GM12878 (cell line): ENCODE measurements at regions not wholly inside any gene's neighbourhood (a gene's known extent, or its start where the extent isn't known, plus 50 kb on each side); places are given as distances from the start of the nearest gene placed in this dataset.

Experiments
- ATAC-seq: fragments of 200-7000 bp; cut with Tn5 transposase; 3 replicates; pipeline ENCODE4 v1.9.1; 2020; ENCODE audit warnings: mild to moderate bottlenecking, moderate library complexity
- BruUV-seq: library from RNA; stranded (reverse); fragments of 400-500 nt; replicated peaks from 2 replicates; lab custom pipeline; 2021; lab: Mats Ljungman, UMichigan
- CTCF ChIA-PET: fragments of 300-600 bp; sonication (Branson Sonifier 250); formaldehyde crosslinking; extraction: SDS; loops from one replicate; lab custom pipeline; 2021; ENCODE audit warnings: inconsistent platforms; lab: Yijun Ruan, JAX
- POLR2A ChIA-PET: fragments of 350-600 bp; formaldehyde crosslinking; extraction: SDS; loops from one replicate; lab custom pipeline; 2021; ENCODE audit warnings: inconsistent platforms; lab: Charles Lee
- RAD21 ChIA-PET: fragments of 300-600 bp; sonication (Branson Sonifier 250); formaldehyde crosslinking; loops from one replicate; lab custom pipeline; 2023; ENCODE audit warnings: antibody characterized with exemption; ENCODE audit not compliant: unreplicated experiment; lab: Charles Lee
- SMC1A ChIA-PET: fragments of 300-600 bp; sonication (Branson Sonifier 250); formaldehyde crosslinking; loops from one replicate; lab custom pipeline; 2023; ENCODE audit not compliant: unreplicated experiment, uncharacterized antibody; lab: Charles Lee
- DNase-seq: peaks from one replicate; pipeline ENCODE4 v3.0.0-alpha.2; 2011; ENCODE audit warnings: low read depth, low spot score
- FAIRE-seq: peaks from 3 replicates; lab custom pipeline; 2011; peaks lifted over from hg19 to GRCh38; lab: Jason Lieb, UNC
- H2AFZ ChIP-seq: 2 replicates; pipeline ENCODE4 v1.6.0; 2011; ENCODE audit warnings: low read depth, low read length, control low read depth; ENCODE audit not compliant: control insufficient read depth
- H3K27ac ChIP-seq: 2 replicates; pipeline ENCODE4 v1.5.1; 2011; ENCODE audit warnings: control low read depth; ENCODE audit not compliant: control insufficient read depth, insufficient read depth
- H3K27me3 ChIP-seq, 2 experiments: replicated peaks in 1 of 2; 2 replicates each; pipeline versions ENCODE4 v1.6.0 to v1.6.1; 2011; ENCODE audit warnings: low read length in 1 of 2; ENCODE audit not compliant: control insufficient read depth in 2 of 2, insufficient read depth in 2 of 2
- H3K36me3 ChIP-seq, 2 experiments: 2 replicates each; pipeline ENCODE4 v1.5.1; 2011; ENCODE audit warnings: low read length in 1 of 2; ENCODE audit not compliant: control insufficient read depth in 2 of 2, insufficient read depth in 2 of 2
- H3K4me1 ChIP-seq: 2 replicates; pipeline ENCODE4 v1.6.1; 2011; ENCODE audit warnings: mild to moderate bottlenecking, low read length, moderate library complexity, mixed read lengths; ENCODE audit not compliant: control insufficient read depth, insufficient read depth
- H3K4me2 ChIP-seq: 2 replicates; pipeline ENCODE4 v1.6.0; 2011; ENCODE audit warnings: control low read depth; ENCODE audit not compliant: control insufficient read depth, insufficient read depth
- H3K4me3 ChIP-seq: fragments of 200-600 bp; sonication (generic); 2 replicates; pipeline ENCODE4 v1.5.1; 2016
- H3K79me2 ChIP-seq: 2 replicates; pipeline ENCODE4 v1.6.0; 2011; ENCODE audit warnings: low read length; ENCODE audit not compliant: control insufficient read depth, insufficient read depth
- H3K9ac ChIP-seq: 2 replicates; pipeline ENCODE4 v1.8.0; 2011; ENCODE audit warnings: low read length, control low read depth, mixed read lengths; ENCODE audit not compliant: control insufficient read depth, insufficient read depth
- H3K9me3 ChIP-seq: replicated peaks from 3 replicates; pipeline ENCODE4 v1.5.1; 2011; ENCODE audit warnings: mild to moderate bottlenecking, low read length; ENCODE audit not compliant: control insufficient read depth, insufficient read depth
- H4K20me1 ChIP-seq: 2 replicates; pipeline ENCODE4 v1.6.0; 2011; ENCODE audit not compliant: control insufficient read depth, insufficient read depth
- BCL3 ChIP-seq: IDR thresholded peaks from 2 replicates; pipeline ENCODE4 v1.6.1; 2011; ENCODE audit warnings: borderline replicate concordance, low read depth, mild to moderate bottlenecking, moderate library complexity, low read length; ENCODE audit not compliant: insufficient read depth, poor library complexity, severe bottlenecking
- IKZF1 ChIP-seq: fragments of 450-650 bp; conservative IDR thresholded peaks from 2 replicates; pipeline ENCODE4 v1.6.1; 2017; ENCODE audit warnings: antibody characterized with exemption, mild to moderate bottlenecking
- JUNB ChIP-seq: IDR thresholded peaks from 2 replicates; pipeline ENCODE4 v1.6.1; 2016; ENCODE audit warnings: antibody characterized with exemption, mild to moderate bottlenecking
- NR2C1 ChIP-seq: fragments of 450-650 bp; IDR thresholded peaks from 2 replicates; pipeline ENCODE4 v1.6.1; 2017; ENCODE audit warnings: antibody characterized with exemption, mild to moderate bottlenecking, moderate library complexity
- PKNOX1 ChIP-seq: fragments of 450-650 bp; IDR thresholded peaks from 2 replicates; pipeline ENCODE4 v1.6.1; 2016; ENCODE audit warnings: mild to moderate bottlenecking
- SMARCA5 ChIP-seq: fragments of 450-650 bp; IDR thresholded peaks from 2 replicates; pipeline ENCODE4 v1.6.1; 2017; ENCODE audit warnings: mild to moderate bottlenecking
- ZNF622 ChIP-seq: fragments of 450-650 bp; IDR thresholded peaks from 2 replicates; pipeline ENCODE4 v1.6.1; 2017; ENCODE audit warnings: mild to moderate bottlenecking, inconsistent platforms
- WGBS: methylation state at CpG from one replicate; pipeline ENCODE4 v1.1.6; 2016; ENCODE audit warnings: low lambda C conversion rate; ENCODE audit not compliant: insufficient replicate concordance, insufficient coverage; ENCODE audit errors: missing lambda C conversion rate; 5-methylcytosine and 5-hydroxymethylcytosine counted together
- in situ Hi-C: fragments of 300-500 bp; cut with MboI; formaldehyde crosslinking; loops from 9 replicates; pipeline ENCODE4 v1.14.3; 2018; ENCODE audit warnings: mixed read lengths
- intact Hi-C: fragments of 100-400 bp; cut with micrococcal nuclease; formaldehyde crosslinking; loops from one replicate; pipeline ENCODE4 v1.14.2; 2022; ENCODE audit not compliant: unreplicated experiment

GRCh38 chr3:67064105-67064504 is 66.0 kb downstream of the KBTBD8 start:
- CTCF ChIA-PET, result no interaction called here
- H3K4me1 ChIP-seq, result no peaks in the 10 kb centered on the region
- H3K9ac ChIP-seq, result no peak overlapping the region
- no peak overlapping the region for H3K4me3 ChIP-seq
- RAD21 ChIA-PET, result no interaction called here
- no peak overlapping the region for H2AFZ ChIP-seq
- no peaks in the 10 kb centered on the region for H3K27me3 ChIP-seq
- FAIRE-seq (no peak), ATAC-seq (no peak), DNase-seq (no peak)
- in situ Hi-C loops (no loop called here), intact Hi-C loops (no loop called here)
- no TSS peak for BruUV-seq
- no peak overlapping the region for H3K4me2 ChIP-seq
- no peaks in the 10 kb centered on the region for H3K9me3 ChIP-seq
- no peaks in the 10 kb centered on the region for H4K20me1 ChIP-seq
- TF ChIP-seq SMARCA5 (no peak), BCL3 (no peak), NR2C1 (no peak), JUNB (no peak), IKZF1 (no peak), ZNF622 (no peak), PKNOX1 (no peak)
- 32% methylated on average over 3 of the region's 3 CpGs for WGBS
- SMC1A ChIA-PET, result no interaction called here
- POLR2A ChIA-PET, result no interaction called here
- no peaks in the 10 kb centered on the region for H3K36me3 ChIP-seq
- H3K27ac ChIP-seq, result no peak overlapping the region
- no peaks in the 10 kb centered on the region for H3K79me2 ChIP-seq
